ENCODE measurements at regions not wholly inside any gene's neighbourhood (a gene's known extent, or its start where the extent isn't known, plus 50 kb on each side); places are given as distances from the start of the nearest gene placed in this dataset.

DNA sequence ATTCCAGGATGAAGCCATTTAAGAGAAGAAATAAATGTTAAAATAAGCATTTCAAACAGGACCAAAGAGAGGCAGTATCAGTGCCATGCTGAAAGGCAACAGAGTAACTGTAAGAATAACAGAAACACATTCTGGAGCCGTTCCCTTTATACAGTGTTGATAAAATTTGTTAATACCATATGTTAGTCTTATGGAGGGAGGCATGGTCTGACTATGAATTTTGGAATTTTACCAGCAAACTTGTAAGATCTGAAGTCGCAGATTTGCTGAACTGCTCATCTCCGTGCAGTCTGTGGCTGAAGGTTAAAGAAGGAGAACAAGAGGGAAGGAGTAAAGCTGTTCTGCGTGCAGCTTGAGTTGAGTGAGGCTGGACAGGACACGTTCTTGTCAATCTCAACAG, 508.4 kb downstream of the NFIB start (continued):
- no peak for TF ChIP-seq ELK4 (CRISPR knock-in tag; IDR thresholded peaks at IDR 0.05; ENCODE audit: borderline replicate concordance)

- H3K79me2 ChIP-seq (ENCODE audit: insufficient read depth, low read length), result no peaks in the 10 kb centered on the region
- H4K20me1 ChIP-seq (ENCODE audit: insufficient read depth, low read length), result no peaks in the 10 kb centered on the region
- no peak overlapping the region for H3K4me3 ChIP-seq (replicated peaks in 1 of 3; ENCODE audit: insufficient read depth in 1 of 3, low read depth in 2 of 3, low read length in 3 of 3)
- H3K36me3 ChIP-seq (replicated peaks in 1 of 2; ENCODE audit: control insufficient read depth in 1 of 2, insufficient read depth in 2 of 2, low read length in 2 of 2), result no peaks in the 10 kb centered on the region
- in situ Hi-C loops (cut with HindIII; ENCODE audit: extremely low pct_ligation_motif_present, low pct_unique_long_range_greater_than_20kb), result loop anchor here (25.0 kb wide), 1 partner anchor 558 kb away; no protein-coding TSS in a partner anchor
- intact Hi-C loops (cut with micrococcal nuclease; ENCODE audit: unreplicated experiment), result no loop called here
- no peak for FAIRE-seq
- no peaks in the 10 kb centered on the region for H3K9me3 ChIP-seq (ENCODE audit: low read length)
- BruUV-seq (replicated peaks), result no TSS peak
- no peak overlapping the region for H3K9ac ChIP-seq (ENCODE audit: insufficient read depth, low read depth, low read length)
- no peak for DNase-seq (ENCODE audit: low spot score)
- H3K27ac ChIP-seq (ENCODE audit: extremely low read length, insufficient read depth, low read length), result no peak overlapping the region
- 58% methylated on average over 4 of the region's 4 CpGs for WGBS (ENCODE audit: low lambda C conversion rate)
- POLR2A ChIA-PET, result no interaction called here
- no peak for ATAC-seq
- H3K4me2 ChIP-seq (ENCODE audit: low read depth, low read length), result no peak overlapping the region
- H3K4me1 ChIP-seq (ENCODE audit: insufficient read depth, low read length), result no peaks in the 10 kb centered on the region
- H3K27me3 ChIP-seq (ENCODE audit: control insufficient read depth in 1 of 2, insufficient read depth in 2 of 2, low read length in 2 of 2), result no peaks in the 10 kb centered on the region
- CTCF ChIA-PET (ENCODE audit: low intra/inter-chr PET ratio, low total read pairs), result no interaction called here
- no peak overlapping the region for H2AFZ ChIP-seq (ENCODE audit: low read length)
- TF ChIP-seq ZNF160 (CRISPR knock-in tag; IDR thresholded peaks at IDR 0.05), result no peak
- TF ChIP-seq, protein P1, sequence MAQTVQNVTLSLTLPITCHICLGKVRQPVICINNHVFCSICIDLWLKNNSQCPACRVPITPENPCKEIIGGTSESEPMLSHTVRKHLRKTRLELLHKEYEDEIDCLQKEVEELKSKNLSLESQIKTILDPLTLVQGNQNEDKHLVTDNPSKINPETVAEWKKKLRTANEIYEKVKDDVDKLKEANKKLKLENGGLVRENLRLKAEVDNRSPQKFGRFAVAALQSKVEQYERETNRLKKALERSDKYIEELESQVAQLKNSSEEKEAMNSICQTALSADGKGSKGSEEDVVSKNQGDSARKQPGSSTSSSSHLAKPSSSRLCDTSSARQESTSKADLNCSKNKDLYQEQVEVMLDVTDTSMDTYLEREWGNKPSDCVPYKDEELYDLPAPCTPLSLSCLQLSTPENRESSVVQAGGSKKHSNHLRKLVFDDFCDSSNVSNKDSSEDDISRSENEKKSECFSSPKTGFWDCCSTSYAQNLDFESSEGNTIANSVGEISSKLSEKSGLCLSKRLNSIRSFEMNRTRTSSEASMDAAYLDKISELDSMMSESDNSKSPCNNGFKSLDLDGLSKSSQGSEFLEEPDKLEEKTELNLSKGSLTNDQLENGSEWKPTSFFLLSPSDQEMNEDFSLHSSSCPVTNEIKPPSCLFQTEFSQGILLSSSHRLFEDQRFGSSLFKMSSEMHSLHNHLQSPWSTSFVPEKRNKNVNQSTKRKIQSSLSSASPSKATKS (CRISPR knock-in tag; IDR thresholded peaks at IDR 0.05), result no peak
- no peak for TF ChIP-seq ZBTB26 (CRISPR knock-in tag; IDR thresholded peaks at IDR 0.05; ENCODE audit: borderline replicate concordance)
- no peak for TF ChIP-seq ZNF256 (CRISPR knock-in tag; conservative IDR thresholded peaks at IDR 0.05)
- no peak for TF ChIP-seq MEF2D (CRISPR knock-in tag; IDR thresholded peaks at IDR 0.05)
- TF ChIP-seq ZSCAN31 (CRISPR knock-in tag; IDR thresholded peaks at IDR 0.05; ENCODE audit: low read depth), result no peak
- TF ChIP-seq HMGXB4 (CRISPR knock-in tag; IDR thresholded peaks at IDR 0.05; ENCODE audit: borderline replicate concordance in 1 of 2, low read depth in 1 of 2), result no peak
Observed at GRCh38 chr9:13804532-13804931, 509.4 kb downstream of the NFIB start.
